Neural cell (in vitro differentiated cells): ENCODE measurements at regions not wholly inside any gene's neighbourhood (a gene's known extent, or its start where the extent isn't known, plus 50 kb on each side); places are given as distances from the start of the nearest gene placed in this dataset.

Experiments
- EP300 ChIP-seq: fragments of 450-650 bp; conservative IDR thresholded peaks from 2 replicates; pipeline ENCODE4 v1.6.1; 2014; ENCODE audit warnings: antibody characterized with exemption, mild to moderate bottlenecking, moderate library complexity; ENCODE audit not compliant: poor library complexity, severe bottlenecking
- EZH2 ChIP-seq: fragments of 200-600, 300-800 bp; shearing (Covaris generic), sonication (generic); IDR thresholded peaks from 2 replicates; pipeline ENCODE4 v1.6.1; 2014; ENCODE audit warnings: antibody characterized with exemption, low read length, borderline replicate concordance, mild to moderate bottlenecking; ENCODE audit not compliant: insufficient read depth, poor library complexity, severe bottlenecking
- POLR2AphosphoS5 ChIP-seq: IDR thresholded peaks from 2 replicates; pipeline ENCODE4 v1.6.1; 2012
- RAD21 ChIP-seq: fragments of 450-650 bp; conservative IDR thresholded peaks from 2 replicates; pipeline ENCODE4 v1.6.1; 2014; ENCODE audit warnings: antibody characterized with exemption, mild to moderate bottlenecking, moderate library complexity
- SMC3 ChIP-seq: fragments of 450-650 bp; conservative IDR thresholded peaks from 2 replicates; pipeline ENCODE4 v1.6.1; 2014; ENCODE audit warnings: antibody characterized with exemption, mild to moderate bottlenecking, moderate library complexity; ENCODE audit not compliant: poor library complexity
- TAF1 ChIP-seq: IDR thresholded peaks from 2 replicates; pipeline ENCODE4 v1.6.1; 2012; ENCODE audit warnings: low read depth
- TF ChIP-seq, protein P1 (sequence below): fragments of 450-650 bp; IDR thresholded peaks from 2 replicates; pipeline ENCODE4 v1.5.1; 2014; ENCODE audit warnings: antibody characterized with exemption, mild to moderate bottlenecking, moderate library complexity; ENCODE audit not compliant: poor library complexity, severe bottlenecking
- TF ChIP-seq, protein P2 (sequence below): IDR thresholded peaks from 2 replicates; pipeline ENCODE4 v1.6.1; 2012; ENCODE audit warnings: borderline replicate concordance

DNA sequence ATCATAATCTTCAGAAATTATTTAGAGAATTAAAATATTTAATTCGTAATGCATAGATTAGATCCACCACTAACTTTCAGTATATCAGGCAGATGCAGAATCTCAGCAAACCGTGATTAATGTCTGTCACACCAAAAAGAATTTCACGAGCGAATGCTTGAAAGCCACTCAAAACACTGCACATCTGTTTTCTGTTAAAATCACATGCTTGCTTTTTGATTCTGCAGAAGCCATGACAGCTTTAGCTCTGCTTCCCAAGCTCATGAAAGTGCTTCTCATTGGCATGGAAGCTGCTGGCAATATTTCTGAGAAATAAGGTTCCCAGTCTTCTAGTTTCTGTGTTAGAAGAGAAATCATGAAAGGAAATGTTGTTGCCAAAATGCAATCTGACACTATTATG lies 837.8 kb upstream of the LRRN3 start:
- TF ChIP-seq, protein P1, sequence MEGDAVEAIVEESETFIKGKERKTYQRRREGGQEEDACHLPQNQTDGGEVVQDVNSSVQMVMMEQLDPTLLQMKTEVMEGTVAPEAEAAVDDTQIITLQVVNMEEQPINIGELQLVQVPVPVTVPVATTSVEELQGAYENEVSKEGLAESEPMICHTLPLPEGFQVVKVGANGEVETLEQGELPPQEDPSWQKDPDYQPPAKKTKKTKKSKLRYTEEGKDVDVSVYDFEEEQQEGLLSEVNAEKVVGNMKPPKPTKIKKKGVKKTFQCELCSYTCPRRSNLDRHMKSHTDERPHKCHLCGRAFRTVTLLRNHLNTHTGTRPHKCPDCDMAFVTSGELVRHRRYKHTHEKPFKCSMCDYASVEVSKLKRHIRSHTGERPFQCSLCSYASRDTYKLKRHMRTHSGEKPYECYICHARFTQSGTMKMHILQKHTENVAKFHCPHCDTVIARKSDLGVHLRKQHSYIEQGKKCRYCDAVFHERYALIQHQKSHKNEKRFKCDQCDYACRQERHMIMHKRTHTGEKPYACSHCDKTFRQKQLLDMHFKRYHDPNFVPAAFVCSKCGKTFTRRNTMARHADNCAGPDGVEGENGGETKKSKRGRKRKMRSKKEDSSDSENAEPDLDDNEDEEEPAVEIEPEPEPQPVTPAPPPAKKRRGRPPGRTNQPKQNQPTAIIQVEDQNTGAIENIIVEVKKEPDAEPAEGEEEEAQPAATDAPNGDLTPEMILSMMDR, result no peak
- TF ChIP-seq TAF1 (no peak), EP300 (no peak), POLR2AphosphoS5 (no peak), SMC3 (no peak), EZH2 (no peak), RAD21 (no peak)
- TF ChIP-seq, protein P2, sequence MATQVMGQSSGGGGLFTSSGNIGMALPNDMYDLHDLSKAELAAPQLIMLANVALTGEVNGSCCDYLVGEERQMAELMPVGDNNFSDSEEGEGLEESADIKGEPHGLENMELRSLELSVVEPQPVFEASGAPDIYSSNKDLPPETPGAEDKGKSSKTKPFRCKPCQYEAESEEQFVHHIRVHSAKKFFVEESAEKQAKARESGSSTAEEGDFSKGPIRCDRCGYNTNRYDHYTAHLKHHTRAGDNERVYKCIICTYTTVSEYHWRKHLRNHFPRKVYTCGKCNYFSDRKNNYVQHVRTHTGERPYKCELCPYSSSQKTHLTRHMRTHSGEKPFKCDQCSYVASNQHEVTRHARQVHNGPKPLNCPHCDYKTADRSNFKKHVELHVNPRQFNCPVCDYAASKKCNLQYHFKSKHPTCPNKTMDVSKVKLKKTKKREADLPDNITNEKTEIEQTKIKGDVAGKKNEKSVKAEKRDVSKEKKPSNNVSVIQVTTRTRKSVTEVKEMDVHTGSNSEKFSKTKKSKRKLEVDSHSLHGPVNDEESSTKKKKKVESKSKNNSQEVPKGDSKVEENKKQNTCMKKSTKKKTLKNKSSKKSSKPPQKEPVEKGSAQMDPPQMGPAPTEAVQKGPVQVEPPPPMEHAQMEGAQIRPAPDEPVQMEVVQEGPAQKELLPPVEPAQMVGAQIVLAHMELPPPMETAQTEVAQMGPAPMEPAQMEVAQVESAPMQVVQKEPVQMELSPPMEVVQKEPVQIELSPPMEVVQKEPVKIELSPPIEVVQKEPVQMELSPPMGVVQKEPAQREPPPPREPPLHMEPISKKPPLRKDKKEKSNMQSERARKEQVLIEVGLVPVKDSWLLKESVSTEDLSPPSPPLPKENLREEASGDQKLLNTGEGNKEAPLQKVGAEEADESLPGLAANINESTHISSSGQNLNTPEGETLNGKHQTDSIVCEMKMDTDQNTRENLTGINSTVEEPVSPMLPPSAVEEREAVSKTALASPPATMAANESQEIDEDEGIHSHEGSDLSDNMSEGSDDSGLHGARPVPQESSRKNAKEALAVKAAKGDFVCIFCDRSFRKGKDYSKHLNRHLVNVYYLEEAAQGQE, result no peak
